ENCODE measurements at regions not wholly inside any gene's neighbourhood (a gene's known extent, or its start where the extent isn't known, plus 50 kb on each side); places are given as distances from the start of the nearest gene placed in this dataset.

DNA sequence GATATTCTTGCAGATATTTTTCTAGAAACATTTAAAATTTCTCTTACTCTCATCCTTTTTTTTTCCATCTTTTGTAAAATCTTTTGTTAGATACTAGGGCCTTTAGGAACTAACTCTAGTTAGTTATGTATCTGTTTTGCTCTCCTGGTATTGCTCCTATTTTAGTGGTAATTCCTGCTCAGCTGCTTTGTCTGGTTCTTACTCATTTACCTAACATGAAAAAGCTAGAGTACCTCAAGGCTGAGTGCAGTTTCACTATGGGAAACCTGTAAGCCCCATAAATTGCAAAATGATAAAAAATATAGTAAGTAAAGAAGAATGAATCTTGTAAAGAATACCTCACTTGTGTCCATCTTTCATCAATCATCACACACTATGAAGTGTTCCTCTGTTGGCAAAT, 1602.0 kb downstream of the GRIK2 start:
- Histone ChIP-seq H4K20me1 (ENCODE audit: insufficient read depth) (no peaks in the 10 kb centered on the region), H3K36me3 (ENCODE audit: insufficient read depth, low read length) (no peaks in the 10 kb centered on the region), H3K9me3 (ENCODE audit: low read length) (no peaks in the 10 kb centered on the region), H3K9ac (ENCODE audit: low read length) (no peak overlapping the region), H3K27ac (ENCODE audit: low read length) (no peak overlapping the region), H3K4me2 (ENCODE audit: low read length) (no peak overlapping the region), H3K4me3 (ENCODE audit: low read length) (no peak overlapping the region), H3K79me2 (replicated peaks; ENCODE audit: insufficient read depth, low read length) (no peaks in the 10 kb centered on the region), H3F3A (ENCODE audit: insufficient read depth, low read length, poor library complexity, severe bottlenecking) (no peaks in the 10 kb centered on the region), H3K9me2 (ENCODE audit: insufficient read depth, low read length) (no peaks in the 10 kb centered on the region), H3K27me3 (ENCODE audit: insufficient read depth, low read depth, low read length) (no peaks in the 10 kb centered on the region), H2AFZ (ENCODE audit: low read depth, low read length) (no peak overlapping the region)
- TF ChIP-seq MXI1 (conservative IDR thresholded peaks at IDR 0.05; ENCODE audit: poor library complexity, severe bottlenecking) (no peak), RAD21 (conservative IDR thresholded peaks at IDR 0.05) (no peak), SMC3 (conservative IDR thresholded peaks at IDR 0.05; ENCODE audit: poor library complexity) (no peak), EZH2 (IDR thresholded peaks at IDR 0.05; ENCODE audit: borderline replicate concordance, insufficient read depth, low read length, poor library complexity, severe bottlenecking) (no peak), EP300 (conservative IDR thresholded peaks at IDR 0.05; ENCODE audit: poor library complexity, severe bottlenecking) (no peak)
- TF ChIP-seq, protein P1, sequence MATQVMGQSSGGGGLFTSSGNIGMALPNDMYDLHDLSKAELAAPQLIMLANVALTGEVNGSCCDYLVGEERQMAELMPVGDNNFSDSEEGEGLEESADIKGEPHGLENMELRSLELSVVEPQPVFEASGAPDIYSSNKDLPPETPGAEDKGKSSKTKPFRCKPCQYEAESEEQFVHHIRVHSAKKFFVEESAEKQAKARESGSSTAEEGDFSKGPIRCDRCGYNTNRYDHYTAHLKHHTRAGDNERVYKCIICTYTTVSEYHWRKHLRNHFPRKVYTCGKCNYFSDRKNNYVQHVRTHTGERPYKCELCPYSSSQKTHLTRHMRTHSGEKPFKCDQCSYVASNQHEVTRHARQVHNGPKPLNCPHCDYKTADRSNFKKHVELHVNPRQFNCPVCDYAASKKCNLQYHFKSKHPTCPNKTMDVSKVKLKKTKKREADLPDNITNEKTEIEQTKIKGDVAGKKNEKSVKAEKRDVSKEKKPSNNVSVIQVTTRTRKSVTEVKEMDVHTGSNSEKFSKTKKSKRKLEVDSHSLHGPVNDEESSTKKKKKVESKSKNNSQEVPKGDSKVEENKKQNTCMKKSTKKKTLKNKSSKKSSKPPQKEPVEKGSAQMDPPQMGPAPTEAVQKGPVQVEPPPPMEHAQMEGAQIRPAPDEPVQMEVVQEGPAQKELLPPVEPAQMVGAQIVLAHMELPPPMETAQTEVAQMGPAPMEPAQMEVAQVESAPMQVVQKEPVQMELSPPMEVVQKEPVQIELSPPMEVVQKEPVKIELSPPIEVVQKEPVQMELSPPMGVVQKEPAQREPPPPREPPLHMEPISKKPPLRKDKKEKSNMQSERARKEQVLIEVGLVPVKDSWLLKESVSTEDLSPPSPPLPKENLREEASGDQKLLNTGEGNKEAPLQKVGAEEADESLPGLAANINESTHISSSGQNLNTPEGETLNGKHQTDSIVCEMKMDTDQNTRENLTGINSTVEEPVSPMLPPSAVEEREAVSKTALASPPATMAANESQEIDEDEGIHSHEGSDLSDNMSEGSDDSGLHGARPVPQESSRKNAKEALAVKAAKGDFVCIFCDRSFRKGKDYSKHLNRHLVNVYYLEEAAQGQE (IDR thresholded peaks at IDR 0.05; ENCODE audit: borderline replicate concordance), result no peak
- TF ChIP-seq, protein P2, sequence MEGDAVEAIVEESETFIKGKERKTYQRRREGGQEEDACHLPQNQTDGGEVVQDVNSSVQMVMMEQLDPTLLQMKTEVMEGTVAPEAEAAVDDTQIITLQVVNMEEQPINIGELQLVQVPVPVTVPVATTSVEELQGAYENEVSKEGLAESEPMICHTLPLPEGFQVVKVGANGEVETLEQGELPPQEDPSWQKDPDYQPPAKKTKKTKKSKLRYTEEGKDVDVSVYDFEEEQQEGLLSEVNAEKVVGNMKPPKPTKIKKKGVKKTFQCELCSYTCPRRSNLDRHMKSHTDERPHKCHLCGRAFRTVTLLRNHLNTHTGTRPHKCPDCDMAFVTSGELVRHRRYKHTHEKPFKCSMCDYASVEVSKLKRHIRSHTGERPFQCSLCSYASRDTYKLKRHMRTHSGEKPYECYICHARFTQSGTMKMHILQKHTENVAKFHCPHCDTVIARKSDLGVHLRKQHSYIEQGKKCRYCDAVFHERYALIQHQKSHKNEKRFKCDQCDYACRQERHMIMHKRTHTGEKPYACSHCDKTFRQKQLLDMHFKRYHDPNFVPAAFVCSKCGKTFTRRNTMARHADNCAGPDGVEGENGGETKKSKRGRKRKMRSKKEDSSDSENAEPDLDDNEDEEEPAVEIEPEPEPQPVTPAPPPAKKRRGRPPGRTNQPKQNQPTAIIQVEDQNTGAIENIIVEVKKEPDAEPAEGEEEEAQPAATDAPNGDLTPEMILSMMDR (IDR thresholded peaks at IDR 0.05; ENCODE audit: poor library complexity, severe bottlenecking), result no peak

DNA sequence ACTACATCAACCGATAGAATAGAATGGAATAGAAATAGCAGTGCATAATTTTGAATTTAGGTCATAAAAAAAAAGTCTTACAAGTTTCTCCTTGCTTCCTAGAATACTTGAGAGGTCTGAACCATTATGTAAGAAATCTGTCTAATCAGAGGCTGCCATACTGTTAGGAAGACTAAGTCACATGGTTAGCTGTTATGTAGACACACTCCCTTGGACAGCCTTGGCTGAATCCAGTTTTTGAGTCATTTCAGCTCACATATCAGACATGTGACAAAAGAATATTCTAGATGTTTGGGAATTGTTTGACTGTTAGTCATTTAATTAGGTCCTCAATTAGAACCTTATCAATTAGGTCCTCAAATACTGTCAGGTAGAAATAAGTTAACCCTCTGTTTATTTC, 1601.4 kb downstream of the GRIK2 start:
- Histone ChIP-seq H3K9me2 (ENCODE audit: insufficient read depth, low read length) (no peaks in the 10 kb centered on the region), H3K36me3 (ENCODE audit: insufficient read depth, low read length) (no peaks in the 10 kb centered on the region), H3K27me3 (ENCODE audit: insufficient read depth, low read depth, low read length) (no peaks in the 10 kb centered on the region), H3K4me2 (ENCODE audit: low read length) (no peak overlapping the region), H3K79me2 (replicated peaks; ENCODE audit: insufficient read depth, low read length) (no peaks in the 10 kb centered on the region), H3F3A (ENCODE audit: insufficient read depth, low read length, poor library complexity, severe bottlenecking) (no peaks in the 10 kb centered on the region), H3K4me3 (ENCODE audit: low read length) (no peak overlapping the region), H4K20me1 (ENCODE audit: insufficient read depth) (no peaks in the 10 kb centered on the region), H3K9me3 (ENCODE audit: low read length) (no peaks in the 10 kb centered on the region), H3K27ac (ENCODE audit: low read length) (no peak overlapping the region), H3K9ac (ENCODE audit: low read length) (no peak overlapping the region), H2AFZ (ENCODE audit: low read depth, low read length) (no peak overlapping the region)
- no peak for TF ChIP-seq EP300 (conservative IDR thresholded peaks at IDR 0.05; ENCODE audit: poor library complexity, severe bottlenecking)
- TF ChIP-seq, protein P1 (IDR thresholded peaks at IDR 0.05; ENCODE audit: borderline replicate concordance), result no peak
- no peak for TF ChIP-seq RAD21 (conservative IDR thresholded peaks at IDR 0.05)
- TF ChIP-seq, protein P2 (IDR thresholded peaks at IDR 0.05; ENCODE audit: poor library complexity, severe bottlenecking), result no peak
- no peak for TF ChIP-seq EZH2 (IDR thresholded peaks at IDR 0.05; ENCODE audit: borderline replicate concordance, insufficient read depth, low read length, poor library complexity, severe bottlenecking)
- no peak for TF ChIP-seq POLR2AphosphoS5 (IDR thresholded peaks at IDR 0.05)
- no peak for TF ChIP-seq TAF1 (IDR thresholded peaks at IDR 0.05; ENCODE audit: low read depth)
- no peak for TF ChIP-seq MXI1 (conservative IDR thresholded peaks at IDR 0.05; ENCODE audit: poor library complexity, severe bottlenecking)
- TF ChIP-seq SMC3 (conservative IDR thresholded peaks at IDR 0.05; ENCODE audit: poor library complexity), result no peak
